Mesendoderm (in vitro differentiated cells): ENCODE measurements at regions not wholly inside any gene's neighbourhood (a gene's known extent, or its start where the extent isn't known, plus 50 kb on each side); places are given as distances from the start of the nearest gene placed in this dataset.
"Not testable (repeated sequence)": the region's sequence is repeated elsewhere in the genome, so short reads cannot be mapped to it uniquely, and the experiment has no call there.

Source experiments
- DNase-seq: peaks from one replicate; pipeline ENCODE4 v3.0.0; 2013
- H2AK5ac ChIP-seq: 2 replicates; pipeline ENCODE4 v1.6.1; 2013; ENCODE audit warnings: low read length, inconsistent platforms
- H2BK120ac ChIP-seq: 2 replicates; pipeline ENCODE4 v1.6.1; 2013; ENCODE audit warnings: low read depth, mild to moderate bottlenecking, low read length, moderate library complexity, mixed read lengths
- H2BK15ac ChIP-seq: replicated peaks from 2 replicates; pipeline ENCODE4 v1.6.1; 2013; ENCODE audit warnings: low read depth, mild to moderate bottlenecking, moderate library complexity
- H2BK5ac ChIP-seq: 2 replicates; pipeline ENCODE4 v1.6.1; 2013; ENCODE audit warnings: low read length, inconsistent platforms
- H3K18ac ChIP-seq: 2 replicates; pipeline ENCODE4 v1.6.1; 2013; ENCODE audit warnings: mild to moderate bottlenecking, low read length, mixed read lengths
- H3K23ac ChIP-seq: one replicate; pipeline ENCODE4 v1.6.1; 2013; ENCODE audit warnings: low read length
- H3K27ac ChIP-seq: 2 replicates; pipeline ENCODE4 v1.5.1; 2013; ENCODE audit warnings: low read depth, mild to moderate bottlenecking, inconsistent platforms, low read length, moderate library complexity
- H3K27me3 ChIP-seq: 2 replicates; pipeline ENCODE4 v1.6.1; 2013; ENCODE audit warnings: low read length, control low read depth, mild to moderate bottlenecking, inconsistent platforms; ENCODE audit not compliant: insufficient read depth, poor library complexity
- H3K36me3 ChIP-seq: 2 replicates; pipeline ENCODE4 v1.6.1; 2013; ENCODE audit warnings: low read length, inconsistent platforms; ENCODE audit not compliant: control insufficient read depth, insufficient read depth
- H3K4ac ChIP-seq: one replicate; pipeline ENCODE4 v1.6.1; 2013; ENCODE audit warnings: low read depth, mild to moderate bottlenecking, low read length, moderate library complexity
- H3K4me1 ChIP-seq: 2 replicates; pipeline ENCODE4 v1.6.1; 2013; ENCODE audit warnings: low read depth, low read length, inconsistent platforms; ENCODE audit not compliant: control insufficient read depth
- H3K4me2 ChIP-seq: 2 replicates; pipeline ENCODE4 v1.6.1; 2013; ENCODE audit warnings: low read length
- H3K4me3 ChIP-seq: 2 replicates; pipeline ENCODE4 v1.5.1; 2013; ENCODE audit warnings: mild to moderate bottlenecking, low read length
- H3K56ac ChIP-seq: one replicate; pipeline ENCODE4 v1.6.1; 2013; ENCODE audit warnings: low read length
- H3K79me1 ChIP-seq: 2 replicates; pipeline ENCODE4 v1.6.1; 2013; ENCODE audit warnings: low read length, inconsistent platforms
- H3K79me2 ChIP-seq: 2 replicates; pipeline ENCODE4 v1.6.1; 2013; ENCODE audit warnings: mild to moderate bottlenecking, low read length; ENCODE audit not compliant: control insufficient read depth, insufficient read depth
- H3K9ac ChIP-seq: 2 replicates; pipeline ENCODE4 v1.6.1; 2013; ENCODE audit warnings: low read length, inconsistent platforms
- H4K5ac ChIP-seq: one replicate; pipeline ENCODE4 v1.6.1; 2013; ENCODE audit warnings: low read length
- H4K8ac ChIP-seq: one replicate; pipeline ENCODE4 v1.6.1; 2013; ENCODE audit warnings: low read depth, mild to moderate bottlenecking, control low read depth, low read length, moderate library complexity
- WGBS: extraction: QIAGEN DNeasy Blood & Tissue Kit; methylation state at CpG from one replicate; pipeline ENCODE4 v1.1.7; 2013; ENCODE audit warnings: low lambda C conversion rate, missing lambda C conversion rate; ENCODE audit not compliant: insufficient coverage; ENCODE audit errors: extremely low coverage; 5-methylcytosine and 5-hydroxymethylcytosine counted together

DNA sequence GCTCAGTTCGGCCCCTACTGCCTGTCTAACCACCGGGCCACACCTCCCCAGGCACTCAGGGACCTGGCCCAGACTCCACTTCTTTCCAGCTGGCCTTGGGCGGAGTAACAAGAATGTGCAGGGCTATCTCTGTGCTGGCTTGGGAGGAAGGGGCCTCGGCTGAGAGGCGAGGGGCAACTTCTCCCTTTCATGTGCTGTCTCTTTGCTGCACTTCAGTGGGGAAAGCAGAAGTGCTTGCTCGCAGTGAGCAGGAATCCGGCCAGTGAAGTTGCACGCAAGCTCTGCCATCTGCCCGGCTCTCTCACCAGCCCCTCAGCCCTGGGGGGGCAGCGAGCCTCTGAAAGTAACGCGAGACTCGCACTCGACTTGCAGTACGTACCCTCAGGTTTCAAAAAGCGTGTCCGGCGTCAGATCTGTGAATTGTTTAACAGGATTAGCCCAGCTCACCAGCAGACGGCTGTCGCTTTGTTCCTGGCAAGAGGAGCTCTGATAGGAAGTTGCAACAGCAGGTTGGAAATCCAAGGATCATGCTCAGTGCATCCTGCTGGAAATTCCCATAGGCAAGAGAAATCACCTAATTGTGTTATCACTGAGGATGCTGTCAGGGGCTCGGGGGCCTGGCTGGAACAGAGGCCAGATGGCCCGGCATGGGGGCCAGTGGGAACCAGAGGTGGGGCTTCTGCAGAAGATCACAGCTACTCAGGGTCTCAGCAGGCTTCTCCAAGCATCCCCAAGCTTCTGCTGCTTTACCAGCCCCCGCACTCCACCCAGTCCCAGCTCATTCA lies 221.1 kb downstream of the NPHP4 start:
- no peak overlapping the region for H3K4ac ChIP-seq
- no peak overlapping the region for H3K9ac ChIP-seq
- peak overlapping the region; percentile 34 for H3K18ac ChIP-seq
- H2AK5ac ChIP-seq: no peak overlapping the region
- no peak overlapping the region for H4K8ac ChIP-seq
- H3K79me2 ChIP-seq: no peaks in the 10 kb centered on the region
- no peak overlapping the region for H2BK15ac ChIP-seq
- H3K56ac ChIP-seq: peak overlapping the region; percentile 66
- DNase-seq: peak; percentile 91
- H3K4me3 ChIP-seq: no peak overlapping the region
- H3K4me1 ChIP-seq: peaks cover 3% of the 10 kb centered on the region
- H4K5ac ChIP-seq: no peak overlapping the region
- H2BK5ac ChIP-seq: no peak overlapping the region
- no peak overlapping the region for H2BK120ac ChIP-seq
- no peaks in the 10 kb centered on the region for H3K79me1 ChIP-seq
- H3K23ac ChIP-seq: no peak overlapping the region
- peak overlapping the region; percentile 47 for H3K27ac ChIP-seq
- no CpG with 5 or more reads among the region's 23 CpGs for WGBS
- H3K4me2 ChIP-seq: no peak overlapping the region
- H3K27me3 ChIP-seq: no peaks in the 10 kb centered on the region
- no peaks in the 10 kb centered on the region for H3K36me3 ChIP-seq

DNA sequence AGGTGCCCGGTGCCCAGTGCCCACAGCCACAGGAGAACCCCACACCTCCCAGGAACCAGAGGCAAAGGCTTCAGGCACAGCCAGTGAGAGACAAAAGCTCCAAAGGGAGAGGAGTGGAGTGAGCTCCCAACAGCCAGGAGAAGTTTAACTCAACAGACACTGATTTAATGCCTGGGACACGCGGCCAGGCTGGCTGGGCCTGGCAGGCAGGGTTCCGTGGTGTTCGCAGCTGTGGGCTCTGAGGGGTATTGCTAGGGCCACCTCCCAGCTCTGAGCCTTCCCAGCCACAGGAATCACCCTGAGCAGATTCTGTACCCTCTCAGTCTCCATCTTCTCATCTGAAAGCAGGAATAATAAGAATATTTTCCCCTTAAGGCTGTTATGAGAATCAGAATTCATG lies 222.5 kb downstream of the NPHP4 start:
- H3K56ac ChIP-seq: no peak overlapping the region
- H4K5ac ChIP-seq: no peak overlapping the region
- no CpG with 5 or more reads among the region's 5 CpGs for WGBS

DNA sequence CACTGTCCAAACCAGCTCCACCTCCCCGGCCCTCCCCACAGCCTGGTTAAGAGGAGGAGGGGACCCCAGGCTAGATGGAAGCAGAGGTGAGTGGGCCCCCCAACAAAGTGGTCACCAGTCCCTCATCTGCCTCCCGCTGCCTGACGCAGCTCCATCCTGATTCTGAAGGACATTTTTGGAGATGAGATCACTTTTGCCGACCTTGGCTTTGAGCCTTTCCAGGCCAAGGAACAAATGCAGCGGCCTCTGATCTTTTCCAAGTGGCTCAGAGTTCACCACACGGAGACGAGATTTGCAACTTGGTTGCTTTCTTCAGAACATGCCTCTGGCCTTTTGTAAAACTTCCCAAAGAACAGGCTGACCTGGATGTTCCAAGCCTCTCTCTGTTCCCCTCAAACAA lies 223.1 kb downstream of the NPHP4 start:
- no peak overlapping the region for H3K4ac ChIP-seq
- no peak overlapping the region for H3K18ac ChIP-seq
- no peak overlapping the region for H3K23ac ChIP-seq
- H3K36me3 ChIP-seq: no peaks in the 10 kb centered on the region
- no peak overlapping the region for H4K8ac ChIP-seq
- no peak overlapping the region for H3K4me2 ChIP-seq
- no peak overlapping the region for H2AK5ac ChIP-seq
- H2BK5ac ChIP-seq: no peak overlapping the region
- H2BK15ac ChIP-seq: no peak overlapping the region
- no peak overlapping the region for H3K56ac ChIP-seq
- no peak overlapping the region for H2BK120ac ChIP-seq
- H3K79me1 ChIP-seq: no peaks in the 10 kb centered on the region
- no peak overlapping the region for H3K4me3 ChIP-seq
- H4K5ac ChIP-seq: no peak overlapping the region
- peaks cover 3% of the 10 kb centered on the region for H3K4me1 ChIP-seq
- no peak for DNase-seq
- H3K27ac ChIP-seq: no peak overlapping the region
- WGBS: no CpG with 5 or more reads among the region's 7 CpGs
- H3K9ac ChIP-seq: no peak overlapping the region
- H3K79me2 ChIP-seq: no peaks in the 10 kb centered on the region
- H3K27me3 ChIP-seq: no peaks in the 10 kb centered on the region

More for the DNA sequence above, 222.5 kb downstream of the NPHP4 start:
- no peaks in the 10 kb centered on the region for H3K79me1 ChIP-seq
- H2BK5ac ChIP-seq: no peak overlapping the region
- no peak overlapping the region for H2BK120ac ChIP-seq
- H3K79me2 ChIP-seq: no peaks in the 10 kb centered on the region
- no peak overlapping the region for H3K27ac ChIP-seq
- no peak overlapping the region for H3K4me3 ChIP-seq
- H3K27me3 ChIP-seq: no peaks in the 10 kb centered on the region
- H3K23ac ChIP-seq: no peak overlapping the region
- no peak overlapping the region for H3K9ac ChIP-seq
- no peak for DNase-seq
- H2BK15ac ChIP-seq: no peak overlapping the region
- no peak overlapping the region for H3K4ac ChIP-seq
- H3K36me3 ChIP-seq: no peaks in the 10 kb centered on the region
- H3K4me2 ChIP-seq: no peak overlapping the region
- no peak overlapping the region for H2AK5ac ChIP-seq
- H3K4me1 ChIP-seq: peaks cover 3% of the 10 kb centered on the region
- H4K8ac ChIP-seq: no peak overlapping the region
- no peak overlapping the region for H3K18ac ChIP-seq

DNA sequence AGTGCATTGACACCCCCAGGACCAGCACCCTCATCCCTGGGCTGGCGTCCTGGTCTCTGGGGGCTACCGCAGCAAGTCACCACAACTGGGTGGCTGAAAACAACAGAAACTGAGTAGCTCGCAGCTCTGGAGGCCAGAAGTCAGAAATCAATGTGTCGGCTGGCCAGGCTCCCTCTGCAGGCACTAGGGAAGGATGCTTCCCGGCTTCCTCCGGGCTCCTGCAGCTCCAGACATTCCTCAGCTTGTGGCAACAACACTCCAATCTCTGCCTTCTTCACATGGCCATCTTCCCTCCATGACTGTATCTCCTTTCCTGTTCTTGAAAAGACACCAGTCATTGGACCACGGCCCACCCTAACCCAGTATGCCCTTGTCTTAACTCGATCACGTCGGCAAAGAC lies 224.2 kb downstream of the NPHP4 start:
- Histone ChIP-seq H3K79me1 (no peaks in the 10 kb centered on the region), H3K18ac (no peak overlapping the region), H2AK5ac (no peak overlapping the region), H3K9ac (no peak overlapping the region), H3K36me3 (no peaks in the 10 kb centered on the region), H3K23ac (no peak overlapping the region), H3K4ac (no peak overlapping the region), H3K27ac (no peak overlapping the region), H3K27me3 (no peaks in the 10 kb centered on the region), H3K79me2 (no peaks in the 10 kb centered on the region), H2BK120ac (no peak overlapping the region), H3K4me1 (peaks cover 3% of the 10 kb centered on the region), H2BK5ac (no peak overlapping the region), H3K56ac (no peak overlapping the region), H3K4me3 (no peak overlapping the region), H4K5ac (no peak overlapping the region), H3K4me2 (no peak overlapping the region), H4K8ac (no peak overlapping the region), H2BK15ac (no peak overlapping the region)
- DNase-seq: peak; percentile 74
- WGBS: no CpG with 5 or more reads among the region's 10 CpGs

DNA sequence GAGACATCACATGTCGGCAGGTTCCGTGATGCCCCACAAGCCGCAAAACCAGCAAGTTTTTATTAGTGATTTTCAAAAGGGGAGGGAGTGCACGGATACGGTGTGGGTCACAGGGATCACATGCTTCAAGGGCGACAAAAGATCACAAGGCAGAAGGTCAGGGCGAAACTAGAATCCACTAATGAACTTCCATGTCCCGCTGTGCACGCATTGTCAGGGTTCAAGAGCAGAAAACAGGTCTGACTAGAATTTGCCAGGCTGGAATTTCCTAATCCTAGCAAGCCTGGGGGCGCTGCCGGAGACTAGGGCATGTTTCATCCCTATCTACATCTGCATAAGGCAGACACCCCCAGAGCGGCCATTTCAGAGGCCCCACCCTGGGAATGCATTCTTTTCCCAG lies 225.2 kb downstream of the NPHP4 start:
- peak; percentile 56 for DNase-seq
- no CpG with 5 or more reads among the region's 12 CpGs for WGBS
- H3K23ac ChIP-seq, H3K4me3 ChIP-seq, H2BK5ac ChIP-seq, H3K36me3 ChIP-seq, H3K9ac ChIP-seq, H3K79me2 ChIP-seq, H4K8ac ChIP-seq, H2BK15ac ChIP-seq, H3K27me3 ChIP-seq, H3K4me1 ChIP-seq, H3K27ac ChIP-seq, H4K5ac ChIP-seq, H3K4me2 ChIP-seq, H2AK5ac ChIP-seq, H3K4ac ChIP-seq, H3K18ac ChIP-seq, H2BK120ac ChIP-seq, H3K56ac ChIP-seq, H3K79me1 ChIP-seq: not testable (repeated sequence)
